SJSA1 (cell line): ENCODE measurements at regions not wholly inside any gene's neighbourhood (a gene's known extent, or its start where the extent isn't known, plus 50 kb on each side); places are given as distances from the start of the nearest gene placed in this dataset.

Source experiments
- DNase-seq, 2 experiments: peaks; one replicate each; pipeline ENCODE4 v3.0.0-alpha.2; 2015 to 2020; ENCODE audit warnings: low spot score in 2 of 2, low read depth in 1 of 2
- H3K27ac ChIP-seq: fragments of 250-450 bp; sonication (Bioruptor Pico); 2 replicates; pipeline ENCODE4 v1.5.1; 2020; ENCODE audit warnings: mild to moderate bottlenecking, moderate library complexity
- H3K27me3 ChIP-seq: fragments of 250-450 bp; sonication (Bioruptor Pico); replicated peaks from 2 replicates; pipeline ENCODE4 v1.5.1; 2020; ENCODE audit warnings: mild to moderate bottlenecking, moderate library complexity
- H3K36me3 ChIP-seq: fragments of 250-450 bp; sonication (Bioruptor Pico); 2 replicates; pipeline ENCODE4 v1.5.1; 2020; ENCODE audit warnings: mild to moderate bottlenecking
- H3K4me1 ChIP-seq: fragments of 250-450 bp; sonication (Bioruptor Pico); replicated peaks from 2 replicates; pipeline ENCODE4 v1.6.1; 2021; ENCODE audit warnings: mild to moderate bottlenecking
- H3K4me3 ChIP-seq: fragments of 250-450 bp; sonication (Bioruptor Pico); 2 replicates; pipeline ENCODE4 v1.5.1; 2020; ENCODE audit warnings: mild to moderate bottlenecking
- H3K9me3 ChIP-seq: fragments of 250-450 bp; sonication (Bioruptor Pico); replicated peaks from 2 replicates; pipeline ENCODE4 v1.5.1; 2020; ENCODE audit warnings: mild to moderate bottlenecking

- Histone ChIP-seq H3K4me1 (no peaks in the 10 kb centered on the region), H3K27ac (no peak overlapping the region), H3K27me3 (no peaks in the 10 kb centered on the region; the same call in 1 of the 2 replicates), H3K9me3 (no peaks in the 10 kb centered on the region), H3K36me3 (no peaks in the 10 kb centered on the region), H3K4me3 (no peak overlapping the region)
- DNase-seq = no peak
Measured at GRCh38 chr16:47966325-47966724, 189.5 kb downstream of the ABCC12 start.

GRCh38 chr16:47965439-47965838, 190.4 kb downstream of the ABCC12 start:
- H3K4me1 ChIP-seq = no peaks in the 10 kb centered on the region
- H3K9me3 ChIP-seq = no peaks in the 10 kb centered on the region
- no peaks in the 10 kb centered on the region for H3K36me3 ChIP-seq
- no peak overlapping the region for H3K27ac ChIP-seq
- H3K27me3 ChIP-seq = no peaks in the 10 kb centered on the region; the same call in 1 of the 2 replicates
- H3K4me3 ChIP-seq = no peak overlapping the region
- no peak for DNase-seq

- H3K9me3 ChIP-seq = no peaks in the 10 kb centered on the region
- H3K27me3 ChIP-seq = no peaks in the 10 kb centered on the region
- no peaks in the 10 kb centered on the region for H3K4me1 ChIP-seq
- no peak overlapping the region for H3K4me3 ChIP-seq
- no peak for DNase-seq
- H3K27ac ChIP-seq = no peak overlapping the region
- H3K36me3 ChIP-seq = no peaks in the 10 kb centered on the region
Measured at GRCh38 chr16:47958726-47959125, 197.1 kb downstream of the ABCC12 start.

- no peak for DNase-seq
- no peaks in the 10 kb centered on the region for H3K27me3 ChIP-seq
- no peaks in the 10 kb centered on the region for H3K4me1 ChIP-seq
- H3K9me3 ChIP-seq = no peaks in the 10 kb centered on the region
- H3K4me3 ChIP-seq = no peak overlapping the region
- H3K27ac ChIP-seq = no peak overlapping the region
- H3K36me3 ChIP-seq = no peaks in the 10 kb centered on the region
Measured at GRCh38 chr16:47956916-47957315, 198.9 kb downstream of the ABCC12 start.

- H3K36me3 ChIP-seq = no peaks in the 10 kb centered on the region
- no peaks in the 10 kb centered on the region for H3K9me3 ChIP-seq
- H3K4me3 ChIP-seq = no peak overlapping the region
- H3K27me3 ChIP-seq = no peaks in the 10 kb centered on the region
- no peaks in the 10 kb centered on the region for H3K4me1 ChIP-seq
- DNase-seq = no peak
- H3K27ac ChIP-seq = no peak overlapping the region
Measured at GRCh38 chr16:47949714-47950113, 206.1 kb downstream of the ABCC12 start.

GRCh38 chr16:47949276-47949675, 206.5 kb downstream of the ABCC12 start:
- Histone ChIP-seq H3K27ac (no peak overlapping the region), H3K27me3 (no peaks in the 10 kb centered on the region), H3K4me3 (no peak overlapping the region), H3K9me3 (no peaks in the 10 kb centered on the region), H3K36me3 (no peaks in the 10 kb centered on the region), H3K4me1 (no peaks in the 10 kb centered on the region)
- DNase-seq = no peak

GRCh38 chr16:47947723-47948122, 208.1 kb downstream of the ABCC12 start:
- no peaks in the 10 kb centered on the region for H3K4me1 ChIP-seq
- no peak for DNase-seq
- H3K4me3 ChIP-seq = no peak overlapping the region
- no peak overlapping the region for H3K27ac ChIP-seq
- 0 out of 2 replicates have a peak, but pooled peaks cover 4% of the 10 kb centered on the region for H3K27me3 ChIP-seq
- H3K36me3 ChIP-seq = no peaks in the 10 kb centered on the region
- H3K9me3 ChIP-seq = no peaks in the 10 kb centered on the region

- no peak for DNase-seq
- H3K4me1 ChIP-seq = no peaks in the 10 kb centered on the region
- 0 out of 2 replicates have a peak, but pooled peaks cover 4% of the 10 kb centered on the region for H3K27me3 ChIP-seq
- H3K9me3 ChIP-seq = no peaks in the 10 kb centered on the region
- no peak overlapping the region for H3K4me3 ChIP-seq
- no peaks in the 10 kb centered on the region for H3K36me3 ChIP-seq
- H3K27ac ChIP-seq = no peak overlapping the region
Measured at GRCh38 chr16:47946092-47946491, 209.7 kb downstream of the ABCC12 start.

GRCh38 chr16:47944589-47944988, 211.2 kb downstream of the ABCC12 start:
- no peak for DNase-seq
- Histone ChIP-seq H3K27me3 (peaks cover 4% of the 10 kb centered on the region; the same call in 1 of the 2 replicates), H3K27ac (no peak overlapping the region), H3K9me3 (no peaks in the 10 kb centered on the region), H3K36me3 (no peaks in the 10 kb centered on the region), H3K4me1 (no peaks in the 10 kb centered on the region), H3K4me3 (no peak overlapping the region)

- no peak for DNase-seq
- H3K9me3 ChIP-seq = no peaks in the 10 kb centered on the region
- no peaks in the 10 kb centered on the region for H3K4me1 ChIP-seq
- peaks cover 4% of the 10 kb centered on the region; the same call in 1 of the 2 replicates for H3K27me3 ChIP-seq
- H3K4me3 ChIP-seq = no peak overlapping the region
- no peaks in the 10 kb centered on the region for H3K36me3 ChIP-seq
- H3K27ac ChIP-seq = no peak overlapping the region
Measured at GRCh38 chr16:47943235-47943634, 212.6 kb downstream of the ABCC12 start.

- Histone ChIP-seq H3K9me3 (no peaks in the 10 kb centered on the region), H3K36me3 (no peaks in the 10 kb centered on the region), H3K4me1 (no peaks in the 10 kb centered on the region), H3K27me3 (peaks cover 4% of the 10 kb centered on the region; the same call in 1 of the 2 replicates), H3K27ac (no peak overlapping the region), H3K4me3 (no peak overlapping the region)
- DNase-seq = no peak
Measured at GRCh38 chr16:47940466-47940865, 215.3 kb downstream of the ABCC12 start.

GRCh38 chr16:47939680-47940079, 216.1 kb downstream of the ABCC12 start:
- Histone ChIP-seq H3K27me3 (peaks cover 4% of the 10 kb centered on the region; the same call in 1 of the 2 replicates), H3K4me1 (no peaks in the 10 kb centered on the region), H3K36me3 (no peaks in the 10 kb centered on the region), H3K27ac (no peak overlapping the region), H3K4me3 (no peak overlapping the region), H3K9me3 (no peaks in the 10 kb centered on the region)
- DNase-seq = no peak

- H3K9me3 ChIP-seq = no peaks in the 10 kb centered on the region
- H3K36me3 ChIP-seq = no peaks in the 10 kb centered on the region
- H3K27ac ChIP-seq = no peak overlapping the region
- no peaks in the 10 kb centered on the region for H3K4me1 ChIP-seq
- H3K4me3 ChIP-seq = no peak overlapping the region
- peaks cover 2% of the 10 kb centered on the region; the same call in 1 of the 2 replicates for H3K27me3 ChIP-seq
- DNase-seq = no peak
Measured at GRCh38 chr16:47938272-47938671, 217.5 kb downstream of the ABCC12 start.

GRCh38 chr16:47928008-47928407, 227.8 kb downstream of the ABCC12 start:
- H3K36me3 ChIP-seq = no peaks in the 10 kb centered on the region
- H3K4me3 ChIP-seq = no peak overlapping the region
- no peaks in the 10 kb centered on the region for H3K27me3 ChIP-seq
- no peak for DNase-seq
- H3K4me1 ChIP-seq = no peaks in the 10 kb centered on the region
- H3K27ac ChIP-seq = no peak overlapping the region
- no peaks in the 10 kb centered on the region for H3K9me3 ChIP-seq

- no peaks in the 10 kb centered on the region for H3K36me3 ChIP-seq
- no peak overlapping the region for H3K27ac ChIP-seq
- no peaks in the 10 kb centered on the region for H3K4me1 ChIP-seq
- no peak for DNase-seq
- H3K9me3 ChIP-seq = no peaks in the 10 kb centered on the region
- no peaks in the 10 kb centered on the region for H3K27me3 ChIP-seq
- H3K4me3 ChIP-seq = no peak overlapping the region
Measured at GRCh38 chr16:47927330-47927729, 228.5 kb downstream of the ABCC12 start.
